ENCODE measurements at regions not wholly inside any gene's neighbourhood (a gene's known extent, or its start where the extent isn't known, plus 50 kb on each side); places are given as distances from the start of the nearest gene placed in this dataset.
"Not testable (repeated sequence)": the region's sequence is repeated elsewhere in the genome, so short reads cannot be mapped to it uniquely, and the experiment has no call there.

- DNase-seq (ENCODE audit: low read depth in 3 of 3): no peak
These were observed 690.9 kb upstream of the FBXO33 start for GRCh38 chr14:40122968-40123648.

GRCh38 chr14:40119765-40120164 lies 687.5 kb upstream of the FBXO33 start:
- DNase-seq (ENCODE audit: low read depth in 3 of 3): no peak

DNA sequence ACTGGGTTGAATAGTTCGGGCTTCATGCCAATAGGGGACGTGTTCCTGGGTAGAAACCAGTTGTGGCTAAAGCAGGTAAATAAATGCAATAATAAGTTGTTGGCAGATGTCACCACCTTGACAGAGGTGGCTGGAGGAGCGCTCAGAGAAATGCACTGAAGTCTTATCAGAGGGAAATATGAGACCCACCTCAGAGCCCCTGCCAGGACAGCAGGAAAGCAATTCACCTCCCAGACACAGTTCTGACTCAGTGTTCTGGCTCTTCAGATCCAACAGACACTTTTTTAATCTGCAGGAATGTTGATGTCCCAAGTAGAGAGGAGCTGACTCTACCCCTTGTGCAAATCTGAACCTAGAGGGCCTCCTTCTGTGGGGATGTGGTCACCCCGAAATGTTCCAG lies 687.1 kb upstream of the FBXO33 start:
- no peak for DNase-seq (ENCODE audit: low read depth in 3 of 3)

DNA sequence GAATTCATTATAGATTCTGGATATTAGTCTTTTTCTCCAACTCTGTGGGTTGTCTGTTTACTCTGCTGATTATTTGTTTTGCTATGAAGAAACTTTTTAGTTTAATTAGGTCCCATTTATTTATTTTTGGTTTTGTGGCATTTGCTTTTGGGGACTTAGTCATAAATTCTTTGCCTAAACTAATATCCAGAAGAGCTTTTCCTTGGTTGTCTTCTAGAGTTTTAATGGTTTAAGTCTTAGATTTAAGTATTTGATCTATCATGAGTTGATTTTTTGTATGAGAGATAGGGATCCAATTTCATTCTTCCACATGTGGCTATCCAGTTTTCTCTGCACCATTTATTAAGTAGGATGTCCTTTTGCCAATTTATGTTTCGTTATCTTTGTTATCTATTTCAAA lies 683.4 kb upstream of the FBXO33 start:
- no peak for DNase-seq (ENCODE audit: low read depth in 3 of 3)

DNA sequence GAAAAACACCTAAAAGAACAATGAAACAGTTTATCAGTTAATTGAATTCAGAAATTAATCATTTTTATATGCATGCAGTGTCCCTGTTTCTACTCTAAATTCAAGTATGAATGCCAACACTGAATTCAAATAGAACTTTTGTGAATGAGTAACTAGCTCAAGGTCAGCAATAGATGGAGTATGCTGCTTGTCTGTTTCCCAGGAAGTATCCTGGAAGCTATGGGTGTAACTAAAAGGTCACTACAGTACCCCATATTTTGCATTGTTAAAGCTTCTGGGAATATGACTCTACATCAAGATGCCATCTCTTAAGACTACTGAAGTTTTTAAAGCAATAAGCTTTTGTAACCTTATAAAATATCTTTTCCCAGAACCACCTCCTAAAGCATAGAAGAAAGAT lies 681.4 kb upstream of the FBXO33 start:
- no peak for DNase-seq (ENCODE audit: low read depth in 3 of 3)

GRCh38 chr14:40100544-40101196 lies 668.4 kb upstream of the FBXO33 start:
- no peak for DNase-seq (ENCODE audit: low read depth in 3 of 3)

DNA sequence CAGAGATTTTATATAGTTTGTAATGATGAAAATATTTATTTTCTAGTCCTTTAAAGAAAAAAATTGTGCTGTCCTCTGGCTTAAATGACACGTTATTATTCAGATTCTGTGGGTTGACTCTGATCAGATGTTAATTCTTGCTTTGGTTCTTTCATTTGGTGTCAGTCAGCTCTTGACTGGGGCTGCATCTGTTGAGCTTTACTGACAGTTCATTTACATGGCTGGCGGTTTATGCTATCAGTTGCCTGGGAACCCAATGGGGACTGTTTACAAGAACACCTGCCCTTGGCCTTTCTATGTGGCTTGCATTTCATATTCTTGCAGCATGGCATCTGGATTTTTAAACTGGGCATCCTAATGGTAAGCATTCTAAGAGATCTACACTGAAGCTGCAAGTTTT lies 667.1 kb upstream of the FBXO33 start:
- no peak for DNase-seq (ENCODE audit: low read depth in 3 of 3)

DNA sequence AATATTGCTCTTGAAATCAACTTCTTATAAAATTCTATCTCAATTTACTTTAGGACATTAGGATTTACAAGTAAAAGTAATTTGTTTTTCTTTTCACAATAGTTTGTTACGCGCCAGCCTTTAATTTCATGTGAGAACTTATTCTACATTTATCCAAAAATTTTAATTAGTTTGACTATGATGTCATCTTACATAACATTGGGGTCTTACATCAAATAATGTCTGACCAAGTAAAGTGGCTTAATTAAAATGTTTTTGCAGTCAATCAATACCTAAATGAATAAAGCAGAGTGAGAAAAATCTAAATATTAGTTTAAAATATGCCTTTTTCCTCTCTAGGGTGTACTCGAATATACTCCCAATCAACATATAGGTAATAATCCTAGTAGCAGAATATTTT lies 666.2 kb upstream of the FBXO33 start:
- DNase-seq (ENCODE audit: low read depth in 3 of 3): no peak

DNA sequence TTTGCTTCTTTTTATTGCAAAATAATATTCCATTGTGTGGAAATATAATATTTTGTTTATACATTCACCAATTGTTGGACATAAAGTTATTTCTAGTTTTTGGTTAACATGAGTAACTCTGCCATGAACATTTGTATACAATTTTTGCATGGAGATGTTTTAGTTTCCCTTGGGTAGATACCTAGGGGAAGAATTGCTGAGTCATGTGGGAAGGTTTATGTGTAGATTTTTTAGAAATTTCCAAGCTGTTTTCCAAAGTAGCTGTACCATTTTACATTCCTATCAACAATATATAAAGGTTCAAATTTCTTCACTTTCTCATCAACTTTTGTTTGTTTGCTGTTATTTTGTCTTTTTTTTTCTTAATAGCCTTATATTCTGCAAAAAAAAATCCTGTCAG lies 664.7 kb upstream of the FBXO33 start:
- DNase-seq (ENCODE audit: low read depth in 3 of 3): no peak

DNA sequence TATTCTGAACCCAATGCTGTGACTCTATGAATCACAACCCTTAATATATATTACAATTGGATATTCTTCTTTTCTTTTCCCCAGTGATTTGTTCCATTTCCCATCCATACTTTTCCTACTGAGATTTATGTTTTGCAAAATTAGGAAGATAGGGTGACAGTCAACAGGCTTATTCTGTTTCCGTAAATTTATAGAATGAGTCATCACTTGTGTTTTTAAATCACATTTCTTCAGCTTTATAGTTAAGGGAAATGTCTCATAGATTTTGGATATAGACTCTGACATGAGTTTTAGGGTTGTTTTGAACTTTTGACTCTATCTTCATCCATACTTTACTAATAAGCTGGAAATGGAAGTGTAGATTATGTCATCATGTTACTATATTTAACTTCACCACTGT lies 661.6 kb upstream of the FBXO33 start:
- DNase-seq (ENCODE audit: low read depth in 3 of 3): no peak

DNA sequence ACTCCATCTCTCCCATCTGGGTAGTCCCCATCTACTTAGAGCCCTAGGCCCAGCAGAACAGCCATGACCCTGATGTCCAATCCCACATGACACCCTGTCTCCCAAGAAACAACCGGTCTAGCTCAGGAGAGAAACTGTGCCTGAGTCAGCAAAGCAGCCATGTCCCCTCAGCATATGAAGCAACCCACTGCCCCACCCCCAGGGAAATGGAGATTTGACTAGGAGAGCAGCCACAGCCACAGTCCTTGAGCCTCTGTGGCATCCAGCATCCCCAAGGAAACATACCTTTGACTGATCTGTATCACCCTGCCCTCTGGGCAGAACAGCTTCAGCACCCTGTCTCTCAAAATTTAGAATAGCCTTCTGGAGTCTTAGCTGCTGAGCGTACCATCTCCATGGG lies 641.9 kb upstream of the FBXO33 start:
- DNase-seq (ENCODE audit: low read depth in 3 of 3): no peak

DNA sequence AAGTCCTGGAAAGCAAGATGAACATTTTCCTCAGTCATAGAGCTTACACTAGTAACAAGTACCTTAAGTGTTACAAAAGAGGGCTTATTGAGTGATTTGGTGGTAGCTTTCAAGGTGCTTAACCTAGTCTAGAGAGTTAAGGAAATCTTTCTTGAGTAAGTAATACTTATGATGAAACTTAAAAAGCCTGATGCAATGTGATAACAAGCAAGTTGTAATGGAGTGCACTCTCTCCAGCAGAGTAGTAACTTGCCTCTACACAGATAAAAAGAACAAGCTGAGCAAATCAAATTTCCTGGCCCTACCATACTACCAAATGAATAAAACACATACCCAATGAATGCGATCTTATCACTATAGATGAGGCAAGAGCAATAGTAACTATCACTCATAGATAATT lies 639.9 kb upstream of the FBXO33 start:
- no peak for DNase-seq (ENCODE audit: low read depth in 3 of 3)

DNA sequence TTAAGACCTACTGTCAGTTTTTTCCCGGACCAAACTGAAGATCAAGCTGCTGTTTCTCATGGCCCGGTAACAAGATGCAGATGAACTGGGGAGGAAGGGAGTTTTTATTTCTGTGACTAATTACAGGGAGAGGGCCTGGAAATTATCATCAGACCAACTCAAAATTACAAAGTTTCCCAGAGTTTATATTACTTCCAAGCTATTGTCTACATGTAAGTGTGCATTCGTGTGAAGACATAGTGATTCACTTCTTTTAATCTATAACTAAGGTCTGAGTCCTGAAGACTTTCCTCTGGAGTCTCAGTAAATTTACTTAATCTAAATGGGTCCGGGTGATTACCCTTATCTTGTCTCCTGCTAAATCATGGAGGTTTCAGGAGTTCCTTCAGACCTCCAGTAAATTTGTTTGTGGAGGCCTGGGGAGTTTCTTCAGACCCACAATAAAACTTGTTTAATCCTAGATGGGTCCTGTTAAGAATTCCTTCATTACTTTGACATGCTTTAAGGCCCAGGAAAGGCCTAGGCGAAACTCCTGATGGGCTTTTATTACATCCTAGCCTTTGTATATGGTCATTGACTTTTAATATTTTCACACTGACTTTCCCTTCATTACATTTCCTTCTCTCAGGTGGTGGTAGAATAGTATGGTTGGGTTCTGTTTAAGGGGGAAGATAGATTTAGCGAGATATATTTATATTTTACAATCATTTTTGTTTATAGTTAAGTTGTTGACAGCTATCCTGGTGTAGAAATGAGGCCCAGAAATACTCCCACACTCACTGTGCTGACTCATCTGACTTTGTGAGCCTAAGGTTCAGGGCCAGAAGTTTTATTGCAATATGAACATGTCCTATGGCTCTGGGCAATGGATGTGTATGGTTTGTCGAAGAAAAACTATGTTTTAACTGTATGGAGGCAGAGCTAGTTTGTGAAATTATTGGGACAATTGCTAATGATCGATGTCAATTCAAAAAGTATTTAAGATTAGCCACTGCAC lies 627.0 kb upstream of the FBXO33 start:
- DNase-seq (ENCODE audit: low read depth in 3 of 3): no peak

DNA sequence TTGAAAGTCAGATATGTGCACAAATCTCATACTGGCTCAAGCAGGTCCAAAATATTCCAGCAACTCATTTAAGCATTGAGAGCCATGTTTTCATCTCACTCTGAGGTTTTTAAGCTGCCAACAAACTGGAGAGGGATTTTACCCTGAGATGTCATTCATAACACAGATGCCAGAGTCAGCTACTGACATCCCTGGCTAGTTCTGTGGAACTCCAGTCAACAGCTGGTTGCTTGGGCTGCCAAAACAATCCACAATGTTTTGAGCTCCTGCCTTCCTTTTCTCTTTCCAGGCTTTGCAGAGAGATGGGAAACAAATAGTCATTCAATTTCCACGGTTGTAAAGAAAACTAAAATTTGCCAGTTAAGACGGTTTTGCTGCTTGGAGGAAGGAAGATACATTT lies 621.2 kb upstream of the FBXO33 start:
- DNase-seq (ENCODE audit: low read depth in 3 of 3): no peak

DNA sequence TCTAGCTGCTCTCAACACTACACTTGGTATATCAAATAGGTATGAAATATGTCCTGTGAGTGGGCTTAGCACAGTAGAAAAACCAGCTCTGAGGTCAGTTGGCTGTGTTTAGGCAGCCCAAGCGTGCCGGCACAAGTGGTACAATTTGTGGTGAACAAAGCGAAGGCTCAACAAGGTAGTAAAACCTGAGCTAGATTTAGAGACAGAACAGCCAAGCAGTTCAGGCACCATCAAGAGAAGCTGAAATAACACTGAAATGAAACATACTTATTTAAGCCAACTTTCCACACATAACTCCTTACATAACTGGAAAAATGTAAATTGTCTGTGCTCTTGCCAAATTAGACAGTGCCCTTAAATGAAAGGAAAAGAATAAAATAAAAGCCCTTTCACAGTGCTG lies 596.8 kb upstream of the FBXO33 start:
- DNase-seq (ENCODE audit: low read depth in 3 of 3): no peak

GRCh38 chr14:40025101-40025500 lies 592.9 kb upstream of the FBXO33 start:
- DNase-seq (ENCODE audit: low read depth in 3 of 3): no peak

DNA sequence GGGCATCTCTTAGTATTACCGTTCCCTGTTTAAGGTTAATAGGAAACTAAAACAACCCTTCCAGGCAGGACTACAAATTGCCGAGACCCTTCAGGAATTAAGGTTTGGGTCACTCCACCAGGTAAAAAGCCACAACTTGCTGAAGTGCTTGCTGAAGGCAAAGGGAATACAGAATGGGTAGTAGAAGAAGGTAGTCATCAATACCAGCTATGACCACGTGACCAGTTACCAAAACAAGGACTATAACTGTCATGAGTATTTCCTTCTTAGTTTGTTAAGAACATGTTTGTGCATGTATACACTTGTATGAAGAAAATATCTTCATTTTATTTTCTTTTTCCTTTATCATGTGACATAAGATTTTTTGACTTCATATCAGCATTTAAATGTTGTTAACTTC lies 578.7 kb upstream of the FBXO33 start:
- no peak for DNase-seq (ENCODE audit: low read depth in 3 of 3)

- DNase-seq (ENCODE audit: low read depth in 3 of 3): no peak
These were observed 577.5 kb upstream of the FBXO33 start for GRCh38 chr14:40009771-40010170.

DNA sequence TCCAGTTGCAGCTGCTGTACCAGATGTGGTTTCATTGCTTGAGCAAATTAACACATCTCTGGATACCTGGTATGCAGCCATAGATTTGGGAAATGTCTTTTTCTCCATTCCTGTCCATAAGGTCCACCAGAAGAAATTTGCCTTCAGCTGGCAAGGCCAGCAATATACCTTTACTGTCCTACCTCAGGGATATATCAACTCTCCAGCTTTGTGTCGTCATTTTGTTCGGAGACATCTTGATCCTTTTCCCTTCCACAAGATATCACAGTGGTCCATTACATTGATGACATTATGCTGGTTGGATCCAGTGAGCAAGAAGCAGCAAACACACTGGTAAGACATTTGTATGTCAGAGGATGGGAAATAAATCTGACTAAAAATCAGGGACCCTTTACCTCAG lies 576.1 kb upstream of the FBXO33 start:
- DNase-seq (ENCODE audit: low read depth in 3 of 3): not testable (repeated sequence)

DNA sequence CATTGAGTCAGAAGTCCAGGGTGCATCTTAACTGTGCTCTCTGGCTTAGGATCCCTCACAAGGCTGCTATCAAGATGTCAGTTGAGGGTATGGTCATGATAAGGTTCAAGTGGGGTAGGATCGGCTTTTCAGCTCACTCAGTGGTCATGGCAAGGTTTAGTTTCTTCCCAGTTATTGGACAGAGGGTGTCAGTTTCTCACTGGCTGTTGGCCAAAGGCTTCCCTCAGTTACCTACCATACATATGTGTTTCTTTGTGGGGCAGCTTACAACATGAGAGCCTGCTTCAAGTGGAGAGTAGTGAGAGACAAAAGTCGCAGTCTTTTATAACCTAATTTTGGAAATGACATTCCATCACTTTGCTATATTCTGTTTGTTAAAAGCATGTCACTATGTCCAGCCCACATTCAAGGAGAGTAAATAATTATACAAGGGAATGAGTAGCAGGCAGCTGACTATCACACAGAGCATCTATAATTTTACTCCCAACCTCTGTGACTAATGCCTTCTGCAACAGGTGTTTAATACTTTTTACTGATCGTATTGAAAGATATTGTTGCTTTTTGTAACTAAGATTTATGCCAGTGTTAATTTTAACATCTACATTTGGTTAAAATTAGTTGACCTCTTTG lies 572.8 kb upstream of the FBXO33 start:
- DNase-seq (ENCODE audit: low read depth in 3 of 3): no peak

- DNase-seq (ENCODE audit: low read depth in 3 of 3): no peak
These were observed 571.5 kb upstream of the FBXO33 start for GRCh38 chr14:40003773-40004172.

DNA sequence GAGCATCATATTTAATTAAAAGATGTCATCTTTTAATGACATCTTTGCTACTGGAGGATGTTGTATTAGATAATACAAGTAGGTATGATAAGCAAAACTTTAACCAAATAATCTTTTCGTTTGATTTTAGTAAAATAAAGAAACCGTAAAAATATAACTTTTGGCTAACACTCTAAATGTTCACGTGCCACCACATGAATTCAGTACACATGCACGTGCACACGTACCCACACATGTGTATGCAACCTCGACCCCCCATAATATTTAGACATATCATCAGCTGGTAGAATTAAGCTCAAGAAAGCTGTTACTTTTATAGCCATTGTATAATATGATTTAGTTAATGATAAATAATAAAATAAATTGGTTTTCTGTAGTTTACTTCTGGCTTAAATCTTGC lies 566.6 kb upstream of the FBXO33 start:
- DNase-seq (ENCODE audit: low read depth in 3 of 3): no peak

Measured in stimulated activated CD4-positive, alpha-beta T cell treated with anti-CD3 and anti-CD28 coated beads, TNF-alpha, amount 100 ng/mL, for 24 hours (primary cell).